Upper lobe of right lung (tissue), 1 donor: ENCODE measurements at regions not wholly inside any gene's neighbourhood (a gene's known extent, or its start where the extent isn't known, plus 50 kb on each side); places are given as distances from the start of the nearest gene placed in this dataset.
"Not testable (repeated sequence)": the region's sequence is repeated elsewhere in the genome, so short reads cannot be mapped to it uniquely, and the experiment has no call there.

Experiments used
- ATAC-seq: fragments of 200-7000 bp; cut with Tn5 transposase; one replicate; pipeline ENCODE4 v1.9.1; 2020; ENCODE audit warnings: mild to moderate bottlenecking, moderate library complexity
- DNase-seq: peaks from one replicate; pipeline ENCODE4 v3.0.0-alpha.2; 2020
- H3K27ac ChIP-seq: fragments of 200-600 bp; one replicate; pipeline ENCODE4 v1.8.0; 2022
- H3K27me3 ChIP-seq: fragments of 200-600 bp; one replicate; pipeline ENCODE4 v1.8.0; 2022; ENCODE audit warnings: mild to moderate bottlenecking
- H3K36me3 ChIP-seq: fragments of 200-600 bp; one replicate; pipeline ENCODE4 v1.8.0; 2022
- H3K4me1 ChIP-seq: fragments of 200-600 bp; one replicate; pipeline ENCODE4 v1.8.0; 2022
- H3K4me3 ChIP-seq: fragments of 200-600 bp; one replicate; pipeline ENCODE4 v1.8.0; 2022; ENCODE audit warnings: mild to moderate bottlenecking
- H3K9me3 ChIP-seq: fragments of 200-600 bp; one replicate; pipeline ENCODE4 v1.8.0; 2022
- CTCF ChIP-seq: fragments of 200-600 bp; IDR thresholded peaks from one replicate; pipeline ENCODE4 v1.8.0; 2022; ENCODE audit warnings: antibody characterized with exemption
- intact Hi-C: fragments of 100-400 bp; cut with DNase I; formaldehyde crosslinking; loops from one replicate; pipeline ENCODE4 v1.11.0; 2022
- donor health status: DM: no; HTN: yes; CAD: no; lungs with severe emphysema.

- no peak for ATAC-seq
- TF ChIP-seq CTCF, result no peak
Measured at GRCh38 chr16:9014389-9014788, 50.7 kb upstream of the USP7 start.

GRCh38 chr16:9015489-9015888 is 51.8 kb upstream of the USP7 start:
- H3K27ac ChIP-seq, result no peak overlapping the region
- no peak overlapping the region for H3K4me3 ChIP-seq
- H3K36me3 ChIP-seq, result no peaks in the 10 kb centered on the region
- H3K27me3 ChIP-seq, result no peaks in the 10 kb centered on the region
- ATAC-seq (no peak), DNase-seq (no peak)
- intact Hi-C loops, result no loop called here
- TF ChIP-seq CTCF, result no peak
- H3K4me1 ChIP-seq, result no peaks in the 10 kb centered on the region
- no peaks in the 10 kb centered on the region for H3K9me3 ChIP-seq

More at GRCh38 chr16:9014389-9014788, 50.7 kb upstream of the USP7 start:
- no peaks in the 10 kb centered on the region for H3K27me3 ChIP-seq
- DNase-seq, result no peak
- no peak overlapping the region for H3K4me3 ChIP-seq
- no peaks in the 10 kb centered on the region for H3K4me1 ChIP-seq
- H3K27ac ChIP-seq, result no peak overlapping the region
- intact Hi-C loops, result no loop called here
- no peaks in the 10 kb centered on the region for H3K36me3 ChIP-seq
- H3K9me3 ChIP-seq, result no peaks in the 10 kb centered on the region

DNA sequence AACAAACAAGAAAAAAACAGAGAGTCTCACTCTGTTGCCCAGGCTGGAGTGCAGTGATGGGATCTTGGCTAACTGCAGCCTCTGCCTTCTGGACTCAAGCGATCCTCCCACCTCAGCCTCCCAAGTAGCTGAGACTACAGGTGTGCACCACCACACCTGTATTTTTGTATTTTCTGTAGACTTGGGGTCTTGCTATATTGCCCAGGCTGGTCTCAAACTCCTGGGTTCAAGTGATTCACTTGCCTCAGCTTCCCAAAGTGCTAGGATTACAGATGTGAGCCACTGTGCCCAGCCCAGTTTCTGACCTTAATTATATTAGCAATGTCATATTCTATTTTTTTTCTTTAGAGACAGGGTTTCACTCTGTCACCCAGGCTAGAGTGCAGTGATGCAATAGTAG is 52.3 kb upstream of the USP7 start:
- H3K4me3 ChIP-seq, ATAC-seq, H3K27ac ChIP-seq, DNase-seq, H3K4me1 ChIP-seq, H3K27me3 ChIP-seq, H3K36me3 ChIP-seq, H3K9me3 ChIP-seq, intact Hi-C loops: not testable (repeated sequence)

DNA sequence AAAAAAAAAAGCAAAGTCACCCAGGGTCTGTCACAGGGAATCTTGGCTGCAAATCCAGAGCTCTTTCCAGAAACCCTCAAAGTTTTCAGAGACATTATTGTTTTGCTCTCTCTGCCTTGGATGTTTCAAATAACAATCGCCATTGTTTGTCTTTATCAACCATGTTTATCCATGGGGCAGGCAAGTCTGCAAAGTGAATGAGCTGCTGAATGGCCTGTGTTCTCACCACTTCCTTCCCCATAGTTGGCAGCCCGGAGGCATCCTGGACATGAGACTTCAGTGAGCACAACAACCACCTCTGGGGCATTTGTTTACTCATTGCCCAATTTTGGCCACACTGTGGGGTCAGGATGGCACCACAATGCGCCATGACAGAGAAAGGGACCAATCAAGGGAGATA is 53.1 kb upstream of the USP7 start:
- intact Hi-C loops, result no loop called here
- no peak for ATAC-seq
- no peaks in the 10 kb centered on the region for H3K36me3 ChIP-seq

GRCh38 chr16:9027070-9027799 is 63.5 kb upstream of the USP7 start:
- Histone ChIP-seq H3K9me3 (no peaks in the 10 kb centered on the region), H3K36me3 (no peaks in the 10 kb centered on the region), H3K27me3 (no peaks in the 10 kb centered on the region), H3K27ac (no peak overlapping the region), H3K4me3 (no peak overlapping the region), H3K4me1 (no peaks in the 10 kb centered on the region)
- intact Hi-C loops, result no loop called here
- TF ChIP-seq CTCF, result no peak
- DNase-seq (no peak), ATAC-seq (peak; percentile 56)

More for the DNA sequence above, 53.1 kb upstream of the USP7 start:
- Histone ChIP-seq H3K27ac (no peak overlapping the region), H3K27me3 (no peaks in the 10 kb centered on the region), H3K4me3 (no peak overlapping the region), H3K9me3 (no peaks in the 10 kb centered on the region), H3K4me1 (no peaks in the 10 kb centered on the region)
- DNase-seq, result no peak
- TF ChIP-seq CTCF, result no peak

GRCh38 chr16:9028491-9028890 is 63.0 kb upstream of the HAPSTR1 start:
- H3K36me3 ChIP-seq, DNase-seq, intact Hi-C loops: not testable (repeated sequence)

DNA sequence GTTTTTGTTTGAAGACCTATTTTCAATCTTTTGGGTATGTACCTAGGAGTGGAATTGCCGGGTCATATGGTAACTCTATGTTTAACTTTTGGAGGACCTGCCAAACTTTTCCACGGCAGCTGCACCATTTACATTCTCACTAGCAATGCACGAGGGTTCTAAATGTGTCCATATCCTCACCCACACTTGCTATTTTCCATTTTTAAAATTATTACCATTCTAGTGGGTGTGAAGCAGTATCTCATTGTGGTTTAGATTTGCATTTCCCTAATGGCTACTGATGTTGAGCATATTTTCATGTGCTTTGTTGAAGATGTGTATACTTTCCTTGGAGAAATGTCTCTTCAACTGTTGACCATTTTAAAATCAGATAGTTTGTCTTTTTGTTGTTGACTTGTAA is 60.3 kb upstream of the HAPSTR1 start:
- Histone ChIP-seq H3K9me3 (no peaks in the 10 kb centered on the region), H3K4me3 (no peak overlapping the region), H3K27ac (no peak overlapping the region), H3K27me3 (no peaks in the 10 kb centered on the region), H3K4me1 (no peaks in the 10 kb centered on the region), H3K36me3 (no peaks in the 10 kb centered on the region)
- no peak for TF ChIP-seq CTCF
- no peak for DNase-seq
- intact Hi-C loops, result no loop called here
- no peak for ATAC-seq

More at GRCh38 chr16:9028491-9028890, 63.0 kb upstream of the HAPSTR1 start:
- ATAC-seq, H3K4me3 ChIP-seq, H3K27me3 ChIP-seq, H3K4me1 ChIP-seq, H3K9me3 ChIP-seq, H3K27ac ChIP-seq: not testable (repeated sequence)
